GM19463 (cell line): ENCODE measurements at regions not wholly inside any gene's neighbourhood (a gene's known extent, or its start where the extent isn't known, plus 50 kb on each side); places are given as distances from the start of the nearest gene placed in this dataset.

Experiments
- ATAC-seq: cut with Tn5 transposase; IDR thresholded peaks from one replicate; pipeline ENCODE4 v1.9.1; 2021; ENCODE audit warnings: mild to moderate bottlenecking, moderate library complexity; ENCODE audit not compliant: unreplicated experiment

DNA sequence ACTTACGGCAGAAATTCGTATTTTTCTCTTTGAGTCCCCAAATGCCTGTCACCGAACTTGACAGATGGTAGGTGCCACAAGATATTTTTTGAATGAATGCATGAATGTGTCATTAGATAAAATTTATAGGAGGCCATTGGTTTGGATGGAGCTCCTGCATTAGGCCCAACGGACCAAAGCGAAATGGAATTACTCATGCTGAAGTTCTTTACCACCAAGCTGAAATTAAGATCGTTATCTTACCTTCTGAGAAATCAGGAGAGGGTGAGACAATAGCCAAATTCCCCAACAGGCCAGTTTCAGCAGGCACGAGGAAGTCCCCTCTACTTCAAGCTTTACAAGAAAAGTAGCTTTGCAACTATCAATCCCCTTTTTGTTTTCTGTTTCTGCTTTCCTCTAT lies 452.5 kb upstream of the ARGLU1 start:
- ATAC-seq: no peak

GRCh38 chr13:107018285-107018684 lies 450.3 kb upstream of the ARGLU1 start:
- no peak for ATAC-seq

GRCh38 chr13:107006661-107007060 lies 438.7 kb upstream of the ARGLU1 start:
- no peak for ATAC-seq

GRCh38 chr13:107005577-107005976 lies 437.6 kb upstream of the ARGLU1 start:
- ATAC-seq: no peak

- no peak for ATAC-seq
Measured at GRCh38 chr13:107003911-107004310, 436.0 kb upstream of the ARGLU1 start.

DNA sequence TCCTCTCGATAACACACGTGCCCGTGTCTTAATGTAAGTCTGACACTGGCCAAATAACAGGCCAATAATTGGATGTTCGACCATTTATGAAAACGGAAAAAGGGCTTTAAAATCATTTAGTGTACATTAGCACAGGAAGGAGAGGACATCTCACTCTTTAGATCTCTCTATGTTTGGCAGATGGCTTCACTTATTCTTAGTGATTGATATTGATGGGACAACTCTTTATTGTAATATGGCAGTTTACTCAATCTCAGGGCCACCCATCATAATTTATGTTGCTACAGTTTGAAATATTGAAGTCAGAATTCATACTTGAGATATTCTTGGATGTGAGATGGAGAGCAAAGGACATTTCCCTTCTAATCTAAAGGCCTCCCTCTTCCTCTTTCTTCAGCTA lies 430.7 kb upstream of the ARGLU1 start:
- no peak for ATAC-seq

- no peak for ATAC-seq
Measured at GRCh38 chr13:106997696-106998095, 429.8 kb upstream of the ARGLU1 start.

DNA sequence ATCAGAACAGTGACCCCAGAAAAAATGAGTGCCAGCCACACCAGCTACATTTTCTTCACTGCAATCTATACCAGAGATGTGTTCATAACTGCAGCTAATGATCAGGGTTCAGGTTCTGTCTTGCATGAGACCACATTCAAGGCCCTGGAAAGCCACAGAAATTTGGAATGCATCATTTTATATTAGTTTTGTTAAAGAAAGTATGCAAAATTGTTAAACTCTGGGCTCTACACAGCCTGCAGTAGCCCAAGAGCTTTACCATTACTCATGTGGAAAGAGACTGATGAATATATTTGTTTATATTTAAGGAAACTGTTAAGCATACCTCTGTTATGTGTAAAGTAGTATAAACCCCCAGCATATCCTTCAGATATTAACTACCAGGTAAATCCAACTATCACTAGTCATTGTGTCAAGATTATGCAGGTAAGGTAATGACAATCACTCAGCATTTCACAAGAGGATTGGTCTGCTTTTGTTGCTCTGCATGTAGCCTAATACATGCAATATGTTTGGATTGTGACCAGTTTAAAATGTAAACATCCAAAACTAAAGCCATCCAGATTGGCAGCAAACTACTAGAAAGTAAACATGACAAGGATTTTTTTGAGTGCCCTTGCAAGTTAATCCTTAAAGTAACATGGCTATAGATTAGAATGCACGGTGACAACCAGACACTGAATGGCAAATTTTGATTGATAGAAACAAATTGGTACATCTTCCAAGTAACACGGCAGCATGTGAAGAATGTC lies 429.1 kb upstream of the ARGLU1 start:
- no peak for ATAC-seq

- no peak for ATAC-seq
Measured at GRCh38 chr13:106990594-106990993, 422.7 kb upstream of the ARGLU1 start.

GRCh38 chr13:106989876-106990275 lies 421.9 kb upstream of the ARGLU1 start:
- no peak for ATAC-seq

GRCh38 chr13:106987427-106987785 lies 419.5 kb upstream of the ARGLU1 start:
- no peak for ATAC-seq

- ATAC-seq: no peak
Measured at GRCh38 chr13:106986687-106987426, 418.9 kb upstream of the ARGLU1 start.

DNA sequence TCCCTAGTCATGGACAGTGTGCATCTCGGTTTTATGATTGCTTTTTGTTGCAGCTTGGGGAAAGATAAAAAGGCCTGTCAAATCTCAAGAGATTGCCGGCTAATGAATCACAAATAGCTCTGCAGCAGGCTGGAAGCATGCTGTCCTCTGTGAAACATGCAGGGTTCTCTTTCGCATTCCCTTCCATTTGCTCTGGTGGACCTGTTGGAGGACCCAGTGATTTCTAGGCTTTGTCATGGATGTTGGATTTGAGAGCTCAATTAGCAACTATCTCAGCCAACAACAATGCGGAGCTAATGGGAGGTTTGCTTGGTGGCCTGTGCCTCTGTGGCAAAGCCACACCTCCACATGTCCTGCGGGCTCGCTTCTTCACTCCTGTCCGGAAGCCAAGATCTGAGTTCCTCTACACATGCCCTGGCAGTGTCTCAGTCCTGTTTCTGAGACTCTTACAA lies 418.1 kb upstream of the ARGLU1 start:
- no peak for ATAC-seq

DNA sequence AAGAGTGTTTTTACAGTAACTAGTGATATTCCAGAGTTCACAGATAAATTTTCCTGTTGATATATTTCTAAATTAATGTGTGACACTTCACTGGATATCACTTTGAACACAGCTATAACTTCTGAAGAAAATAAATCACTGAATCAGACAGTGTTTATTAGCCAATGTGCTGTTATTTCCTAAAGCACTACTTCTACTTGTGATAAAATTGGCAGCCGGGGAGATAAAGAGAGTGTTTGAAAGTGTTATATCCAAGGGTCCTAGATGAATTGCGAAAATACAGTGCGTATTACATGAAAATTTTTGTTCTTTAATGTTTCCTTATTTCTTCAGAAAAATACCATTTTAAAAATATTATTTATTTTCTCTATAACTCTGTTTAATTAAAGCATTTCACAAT lies 417.5 kb upstream of the ARGLU1 start:
- no peak for ATAC-seq

GRCh38 chr13:106981051-106981450 lies 413.1 kb upstream of the ARGLU1 start:
- no peak for ATAC-seq

DNA sequence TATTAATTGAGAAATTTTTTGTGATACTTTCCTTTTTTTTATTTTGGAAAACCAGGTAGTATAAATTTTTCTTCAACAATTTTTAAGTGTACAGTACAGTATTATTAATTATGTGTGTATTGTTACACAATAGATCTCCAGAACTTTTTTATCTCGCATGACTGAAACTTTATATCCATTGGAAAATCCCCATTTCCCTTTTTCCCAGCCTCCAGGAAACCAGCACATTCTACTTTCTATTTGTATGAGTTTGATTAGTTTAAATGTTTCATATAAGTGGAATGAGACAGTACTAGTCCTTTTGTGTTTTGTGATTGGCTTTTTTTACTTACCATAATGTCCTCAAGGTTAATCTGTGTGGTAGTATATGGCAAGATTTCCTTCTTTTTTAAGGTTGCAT lies 399.5 kb upstream of the ARGLU1 start:
- ATAC-seq: no peak

GRCh38 chr13:106963151-106963550 lies 395.2 kb upstream of the ARGLU1 start:
- ATAC-seq: no peak

GRCh38 chr13:106961651-106962050 lies 393.7 kb upstream of the ARGLU1 start:
- ATAC-seq: no peak

- ATAC-seq: no peak
Measured at GRCh38 chr13:106961216-106961615, 393.3 kb upstream of the ARGLU1 start.

- ATAC-seq: no peak
Measured at GRCh38 chr13:106958621-106959048, 390.7 kb upstream of the ARGLU1 start.

GRCh38 chr13:106942563-106942962 lies 374.6 kb upstream of the ARGLU1 start:
- ATAC-seq: peak; percentile 51

DNA sequence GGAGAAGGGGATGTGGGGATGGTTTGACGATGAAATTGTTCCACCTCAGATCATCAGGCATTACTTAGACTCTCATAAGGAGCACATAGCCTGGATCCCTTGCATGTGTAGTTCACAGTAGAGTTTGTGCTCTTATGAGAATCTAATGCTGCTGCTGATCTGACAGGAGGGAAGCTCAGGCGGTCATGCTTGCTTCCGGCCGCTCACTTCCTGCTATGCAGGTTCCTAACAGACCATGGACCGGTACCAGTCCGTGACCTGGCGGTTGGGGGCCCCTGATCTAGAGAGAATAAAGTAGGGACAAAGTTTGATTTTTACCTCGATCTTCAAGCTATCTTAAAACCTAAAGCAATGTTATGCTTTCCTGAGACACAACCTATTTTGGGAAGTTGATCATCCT lies 373.8 kb upstream of the ARGLU1 start:
- no peak for ATAC-seq
